OCI-LY7 (cell line): ENCODE measurements at regions not wholly inside any gene's neighbourhood (a gene's known extent, or its start where the extent isn't known, plus 50 kb on each side); places are given as distances from the start of the nearest gene placed in this dataset.

Experiments used
- CTCF ChIP-seq: fragments of 200-600 bp; sonication (generic); conservative IDR thresholded peaks from 2 replicates; pipeline ENCODE4 v1.5.1; 2014; ENCODE audit warnings: mild to moderate bottlenecking, antibody characterized with exemption, low read length, moderate library complexity, mixed read lengths
- EZH2phosphoT487 ChIP-seq: fragments of 200-600 bp; sonication (generic); IDR thresholded peaks from 2 replicates; pipeline ENCODE4 v1.6.1; 2018; ENCODE audit warnings: low read depth, borderline replicate concordance, mild to moderate bottlenecking, mixed run types, antibody characterized with exemption, low read length, moderate library complexity, mixed read lengths

GRCh38 chr14:26218861-26219260 lies 379.0 kb downstream of the NOVA1 start:
- TF ChIP-seq CTCF (no peak), EZH2phosphoT487 (no peak)
